Loucy (cell line): ENCODE measurements at regions not wholly inside any gene's neighbourhood (a gene's known extent, or its start where the extent isn't known, plus 50 kb on each side); places are given as distances from the start of the nearest gene placed in this dataset.

Source experiments
- EZH2phosphoT487 ChIP-seq: fragments of 200-600 bp; IDR thresholded peaks from 2 replicates; pipeline ENCODE4 v1.6.1; 2018; ENCODE audit warnings: antibody characterized with exemption, mild to moderate bottlenecking, moderate library complexity, borderline replicate concordance
- TF ChIP-seq, protein P1 (sequence below): fragments of 200-600 bp; sonication (generic); conservative IDR thresholded peaks from 2 replicates; pipeline ENCODE4 v1.5.1; 2014; ENCODE audit warnings: mild to moderate bottlenecking, antibody characterized with exemption, low read length

DNA sequence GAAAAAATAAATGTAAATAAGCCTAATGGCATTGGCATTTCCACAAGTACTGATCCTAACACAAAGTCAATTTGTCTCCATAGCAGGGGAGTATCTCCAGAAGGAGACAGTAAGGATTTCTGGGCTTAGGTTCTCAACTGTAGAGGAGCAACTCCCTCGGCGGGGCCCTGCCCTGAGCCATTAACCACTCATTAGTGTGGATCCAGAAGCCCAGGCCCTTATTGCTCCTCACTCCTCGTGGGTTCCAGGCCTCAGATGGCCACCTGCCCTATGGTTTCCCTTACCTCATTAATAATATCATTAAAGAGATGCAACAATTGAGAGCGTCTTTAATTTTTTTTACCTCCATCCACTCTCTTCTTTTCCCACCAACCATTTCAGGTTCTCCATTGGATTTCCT is 85.3 kb upstream of the CLDN18 start:
- TF ChIP-seq EZH2phosphoT487, result no peak
- TF ChIP-seq, protein P1, sequence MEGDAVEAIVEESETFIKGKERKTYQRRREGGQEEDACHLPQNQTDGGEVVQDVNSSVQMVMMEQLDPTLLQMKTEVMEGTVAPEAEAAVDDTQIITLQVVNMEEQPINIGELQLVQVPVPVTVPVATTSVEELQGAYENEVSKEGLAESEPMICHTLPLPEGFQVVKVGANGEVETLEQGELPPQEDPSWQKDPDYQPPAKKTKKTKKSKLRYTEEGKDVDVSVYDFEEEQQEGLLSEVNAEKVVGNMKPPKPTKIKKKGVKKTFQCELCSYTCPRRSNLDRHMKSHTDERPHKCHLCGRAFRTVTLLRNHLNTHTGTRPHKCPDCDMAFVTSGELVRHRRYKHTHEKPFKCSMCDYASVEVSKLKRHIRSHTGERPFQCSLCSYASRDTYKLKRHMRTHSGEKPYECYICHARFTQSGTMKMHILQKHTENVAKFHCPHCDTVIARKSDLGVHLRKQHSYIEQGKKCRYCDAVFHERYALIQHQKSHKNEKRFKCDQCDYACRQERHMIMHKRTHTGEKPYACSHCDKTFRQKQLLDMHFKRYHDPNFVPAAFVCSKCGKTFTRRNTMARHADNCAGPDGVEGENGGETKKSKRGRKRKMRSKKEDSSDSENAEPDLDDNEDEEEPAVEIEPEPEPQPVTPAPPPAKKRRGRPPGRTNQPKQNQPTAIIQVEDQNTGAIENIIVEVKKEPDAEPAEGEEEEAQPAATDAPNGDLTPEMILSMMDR, result no peak
